Right renal pelvis (tissue), 4 donors: ENCODE measurements at regions not wholly inside any gene's neighbourhood (a gene's known extent, or its start where the extent isn't known, plus 50 kb on each side); places are given as distances from the start of the nearest gene placed in this dataset.

ENCODE experiments used
- DNase-seq, 4 donors: peaks; one replicate each; pipeline ENCODE4 v3.0.0-alpha.2; 2013; ENCODE audit warnings: low read depth in 4 of 4, low spot score in 3 of 4, missing footprints in 1 of 4

DNA sequence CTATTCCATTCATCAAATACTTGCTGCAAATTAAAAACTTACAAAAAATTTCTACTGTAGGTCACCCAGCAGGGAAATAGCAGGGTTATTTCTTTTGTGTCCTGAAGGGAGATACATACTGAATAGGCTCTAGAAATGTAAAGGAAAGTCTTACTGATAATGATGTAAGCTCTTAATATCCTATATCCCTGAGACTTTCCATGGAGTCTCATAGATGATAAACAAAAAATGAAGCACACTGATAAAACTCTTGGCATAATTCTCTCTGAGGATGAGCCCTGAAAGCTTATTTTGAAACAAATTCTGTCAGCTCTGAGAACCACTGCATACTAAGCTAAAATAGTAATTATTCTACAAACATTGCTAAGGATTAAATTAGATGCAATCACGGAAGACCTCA is 819.6 kb upstream of the PTPRD start:
- no peak for DNase-seq

DNA sequence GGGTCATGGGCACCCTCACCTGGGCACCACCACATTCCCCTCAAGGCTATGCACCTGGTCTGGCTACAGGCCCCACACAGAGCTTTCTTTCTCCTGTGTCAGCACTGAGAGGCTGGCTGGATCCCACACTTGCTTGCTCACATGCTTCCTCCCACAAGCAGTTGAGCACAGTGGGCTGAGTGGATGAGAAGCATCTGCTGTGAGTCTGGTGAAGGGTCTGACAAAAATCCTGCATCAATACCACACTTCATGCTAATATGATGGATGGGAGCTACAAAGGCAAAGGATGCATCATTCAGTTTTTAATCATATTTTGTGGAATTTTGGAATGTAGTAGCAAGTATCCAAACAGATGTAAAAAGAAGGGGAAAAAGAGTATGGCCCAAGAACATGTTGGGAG is 830.8 kb upstream of the PTPRD start:
- no peak for DNase-seq

GRCh38 chr9:11457825-11458790 is 845.3 kb upstream of the PTPRD start:
- DNase-seq: no peak

DNA sequence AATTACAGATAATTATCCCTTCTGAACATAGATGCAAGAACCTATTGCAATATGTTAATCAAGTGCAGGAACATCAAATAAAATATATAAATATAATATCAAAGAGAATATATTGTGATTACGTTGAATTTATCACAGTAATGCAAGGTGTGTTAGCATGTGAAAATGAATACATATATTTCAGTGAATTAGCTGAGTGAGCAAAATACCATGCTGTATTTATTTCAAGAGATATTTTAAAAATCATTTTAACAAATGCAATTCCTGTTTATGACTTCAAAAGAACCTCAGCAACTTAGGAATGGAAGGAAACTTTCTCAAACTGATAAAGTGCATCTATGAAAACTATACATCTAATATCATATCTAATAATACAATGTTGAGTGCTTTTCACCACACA is 856.9 kb upstream of the PTPRD start:
- no peak for DNase-seq

- DNase-seq: no peak
These were observed 858.5 kb upstream of the PTPRD start for GRCh38 chr9:11471321-11471720.

- no peak for DNase-seq
These were observed 888.0 kb upstream of the PTPRD start for GRCh38 chr9:11500780-11501179.

DNA sequence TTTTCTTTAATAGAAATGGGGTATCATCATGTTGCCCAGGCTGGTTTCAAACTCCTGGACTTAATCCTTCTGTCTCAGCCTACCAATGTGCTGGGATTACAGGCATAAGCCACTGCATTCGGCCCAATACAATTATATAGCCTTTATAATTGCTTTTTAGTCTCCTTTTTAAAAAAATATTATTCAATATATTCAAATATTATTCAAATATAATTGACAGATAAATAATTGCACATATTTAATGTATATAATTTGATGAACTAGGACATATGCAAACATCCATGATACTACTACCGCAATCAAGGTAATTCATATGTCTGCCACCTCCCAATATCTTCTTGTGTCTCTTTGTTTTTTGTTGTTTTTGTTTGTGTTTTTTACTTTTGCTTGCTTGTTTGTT is 894.2 kb upstream of the PTPRD start:
- no peak for DNase-seq

DNA sequence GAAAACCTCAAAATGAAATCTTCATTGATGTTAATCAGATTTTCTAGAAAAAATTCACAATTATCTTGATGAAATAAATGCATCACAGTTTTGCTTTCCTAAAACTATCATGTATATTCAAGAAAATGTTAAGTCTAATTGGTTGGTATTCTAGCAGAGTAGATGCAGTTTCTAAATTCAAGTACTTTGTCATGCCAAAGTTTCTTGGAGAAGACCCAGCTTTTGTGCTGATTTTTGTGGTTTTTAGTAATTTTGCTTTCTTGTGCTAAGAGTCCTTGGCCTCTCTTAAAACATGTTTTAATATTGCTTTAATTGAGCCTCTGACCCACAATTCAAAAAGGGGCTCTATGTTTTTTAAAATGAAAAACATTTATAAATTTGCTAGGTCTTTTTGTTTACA is 924.8 kb upstream of the PTPRD start:
- DNase-seq: no peak

- DNase-seq: no peak
These were observed 930.0 kb upstream of the PTPRD start for GRCh38 chr9:11542781-11543180.

GRCh38 chr9:11546231-11546630 is 933.4 kb upstream of the PTPRD start:
- no peak for DNase-seq

- no peak for DNase-seq
These were observed 936.6 kb upstream of the PTPRD start for GRCh38 chr9:11549311-11549794.

DNA sequence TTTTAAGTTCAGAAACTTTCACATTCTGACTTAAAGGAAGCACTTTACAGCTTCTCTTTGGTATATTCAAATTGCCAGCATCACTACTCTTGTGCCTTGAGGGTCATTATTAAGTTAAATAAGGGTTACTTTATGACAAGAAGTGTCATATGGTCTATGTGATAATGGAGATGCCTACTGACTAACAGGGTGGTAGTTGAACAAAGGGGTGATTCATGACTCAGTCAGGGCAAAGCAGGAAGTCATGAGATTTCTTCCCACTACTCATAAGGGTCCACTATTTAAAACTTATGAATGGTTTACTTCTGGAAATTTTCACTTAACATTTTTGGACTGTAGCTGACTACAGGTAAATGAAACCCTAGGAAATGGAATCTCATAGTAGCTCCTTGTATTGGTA is 938.3 kb upstream of the PTPRD start:
- no peak for DNase-seq

DNA sequence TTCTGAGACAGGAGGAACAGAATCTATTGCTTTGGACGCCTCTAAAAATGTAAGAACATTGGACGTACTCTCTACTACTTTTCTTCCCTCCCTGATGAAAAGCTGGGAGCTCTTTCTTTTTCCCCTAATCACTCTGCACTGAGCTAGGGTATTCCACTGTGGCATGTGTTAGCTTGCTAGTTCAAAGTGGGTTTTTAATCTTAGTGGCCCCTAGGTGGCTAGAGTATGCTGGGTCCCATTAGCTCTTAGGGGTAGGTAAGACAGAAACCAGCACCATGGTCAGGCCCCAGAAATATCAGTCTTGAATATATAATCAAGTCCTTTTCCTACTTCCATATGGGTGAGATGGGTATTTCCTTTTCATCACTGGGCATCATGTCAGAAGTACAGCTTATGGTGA is 945.2 kb upstream of the PTPRD start:
- no peak for DNase-seq

DNA sequence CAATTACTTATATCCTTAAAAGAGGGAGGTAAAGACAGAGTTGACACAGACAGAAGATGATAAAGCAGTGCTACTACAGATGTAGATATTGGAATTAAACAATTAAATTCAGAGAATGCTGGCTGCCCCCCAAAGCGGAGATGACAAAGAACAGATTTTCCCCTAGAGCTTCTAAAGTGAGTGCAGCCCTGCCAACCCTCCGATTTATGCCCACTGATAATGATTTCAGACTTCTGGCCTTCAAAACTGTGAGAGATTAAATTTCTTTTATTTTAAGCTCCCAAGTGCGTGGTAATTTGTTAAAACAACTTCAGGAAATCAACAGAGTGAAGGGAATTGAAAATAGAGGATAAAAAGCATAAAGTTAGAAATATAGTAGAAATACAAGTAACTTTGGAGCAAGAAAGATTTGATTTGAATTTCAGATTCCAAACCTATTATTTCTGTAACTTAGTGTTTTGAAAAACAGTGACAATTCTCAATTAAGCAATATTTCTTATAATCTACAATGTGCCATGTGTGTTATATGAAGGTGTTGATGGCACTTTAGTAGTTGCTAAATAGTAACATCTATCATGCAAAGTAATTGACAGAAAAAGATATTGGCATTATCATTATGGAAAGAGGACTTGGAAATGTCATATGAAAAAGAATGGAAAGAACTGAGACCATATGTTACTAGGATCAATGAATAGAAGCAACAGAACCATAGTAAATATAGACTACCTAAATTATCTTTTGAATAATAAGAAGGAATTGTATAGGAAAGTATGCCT is 946.4 kb upstream of the PTPRD start:
- DNase-seq: no peak

- no peak for DNase-seq
These were observed 964.7 kb upstream of the PTPRD start for GRCh38 chr9:11577522-11577921.

DNA sequence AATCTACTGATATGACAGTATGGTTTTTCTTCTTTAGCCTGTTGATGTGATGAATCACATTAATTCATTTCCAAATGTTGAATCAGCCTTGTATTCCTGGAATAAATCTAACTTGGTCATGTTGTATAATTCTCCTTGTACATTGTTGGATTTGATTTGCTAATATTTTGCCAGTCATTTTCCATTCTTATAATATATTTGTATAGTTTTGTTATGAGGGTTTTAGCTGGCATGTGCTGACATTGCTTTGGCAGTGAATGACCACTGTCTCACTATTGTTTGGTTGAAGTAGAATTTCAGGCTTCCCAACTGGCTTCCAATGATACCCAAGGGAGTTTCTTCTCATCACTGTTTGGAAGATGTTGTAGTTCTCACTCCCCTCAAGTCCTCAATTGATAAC is 983.0 kb upstream of the PTPRD start:
- DNase-seq: no peak

DNA sequence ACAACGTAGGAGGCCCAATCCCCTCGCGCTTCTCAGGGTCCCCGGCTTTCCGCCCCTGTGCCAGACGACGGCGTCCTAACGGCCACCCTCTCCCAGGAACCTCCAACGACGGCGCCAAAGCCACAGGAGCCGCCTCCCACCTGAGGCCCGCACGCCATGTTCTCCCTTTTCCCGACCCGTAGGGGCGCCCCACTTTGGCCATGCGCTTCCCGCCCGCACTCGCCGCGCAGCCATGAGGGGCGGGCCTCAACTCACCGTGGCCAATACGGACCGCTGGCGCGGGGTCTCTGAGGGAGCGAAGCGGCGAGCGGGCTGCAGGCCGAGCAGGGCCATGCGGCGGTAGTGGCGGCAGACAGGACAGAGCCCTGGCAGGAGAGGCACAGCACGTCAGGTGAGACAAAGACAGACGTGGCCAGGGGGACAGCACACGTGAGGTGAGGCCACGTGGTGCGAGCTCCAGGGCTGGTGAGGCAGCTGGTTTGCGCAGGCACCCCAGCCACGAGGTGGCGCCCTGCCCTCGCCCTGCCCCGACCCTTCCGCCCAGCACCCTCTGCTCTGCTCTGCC is 1005.5 kb upstream of the PTPRD start:
- DNase-seq: no peak

- DNase-seq: no peak
These were observed 1019.9 kb upstream of the PTPRD start for GRCh38 chr9:11632691-11633090.

GRCh38 chr9:11646831-11647230 is 1034.0 kb upstream of the PTPRD start:
- DNase-seq: no peak

DNA sequence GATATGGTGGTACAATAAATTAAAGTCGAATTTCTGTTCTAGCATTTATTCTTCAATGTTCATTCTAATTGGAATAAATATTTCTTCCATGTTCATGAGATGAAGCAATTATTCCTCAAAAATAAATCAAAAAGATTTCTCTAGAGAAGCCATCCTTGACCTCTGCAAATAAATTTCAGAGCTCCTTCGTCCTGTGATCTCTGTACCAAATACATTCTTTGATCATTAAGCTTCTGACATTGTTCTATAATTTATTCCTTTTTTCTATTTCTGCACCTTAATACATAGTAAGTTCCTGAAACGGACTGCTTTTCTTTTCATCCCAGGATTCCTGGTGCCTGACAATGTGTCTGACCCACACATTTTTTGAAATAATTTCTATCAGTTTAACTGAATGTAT is 1039.3 kb upstream of the TYRP1 start:
- DNase-seq: no peak

DNA sequence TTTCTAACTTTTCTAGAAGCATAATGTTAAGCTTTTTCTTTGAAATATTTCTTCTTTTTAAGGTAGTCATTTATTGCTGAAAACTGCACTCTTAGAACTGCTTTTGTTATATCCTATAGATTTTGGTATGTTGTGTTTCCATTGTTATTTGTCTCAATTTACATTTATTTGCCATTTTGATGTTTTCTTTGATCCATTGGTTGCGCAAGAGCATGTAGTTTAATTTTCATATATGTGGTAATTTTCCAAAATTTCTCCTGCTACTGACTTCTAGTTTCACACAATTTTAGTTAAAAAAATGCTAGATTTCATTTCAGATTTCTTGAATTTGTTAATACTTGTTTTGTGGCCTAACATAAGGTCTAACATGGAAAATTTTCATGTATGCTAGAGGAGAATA is 1029.3 kb upstream of the TYRP1 start:
- DNase-seq: no peak
